Activated naive CD8-positive, alpha-beta T cell treated with anti-CD3 and anti-CD28 coated beads, Interleukin-2, amount 50 U/mL, for 16 hours (primary cell): ENCODE measurements at regions not wholly inside any gene's neighbourhood (a gene's known extent, or its start where the extent isn't known, plus 50 kb on each side); places are given as distances from the start of the nearest gene placed in this dataset.

ENCODE experiments used
- DNase-seq: peaks from one replicate; pipeline ENCODE4 v3.0.0-alpha.2; 2020; ENCODE audit warnings: low read depth, low spot score

- DNase-seq, result no peak
Observed at GRCh38 chr3:5270666-5271371, 83.3 kb downstream of the EDEM1 start.

GRCh38 chr3:5271372-5271683, 83.8 kb downstream of the EDEM1 start:
- no peak for DNase-seq

- DNase-seq, result no peak
Observed at GRCh38 chr3:5272387-5272786, 84.9 kb downstream of the EDEM1 start.

- no peak for DNase-seq
Observed at GRCh38 chr3:5274091-5274490, 86.6 kb downstream of the EDEM1 start.

GRCh38 chr3:5275529-5275928, 88.0 kb downstream of the EDEM1 start:
- no peak for DNase-seq

GRCh38 chr3:5276934-5277333, 89.4 kb downstream of the EDEM1 start:
- DNase-seq, result no peak

- DNase-seq, result no peak
Observed at GRCh38 chr3:5277612-5278236, 90.2 kb downstream of the EDEM1 start.

GRCh38 chr3:5278666-5279065, 91.2 kb downstream of the EDEM1 start:
- DNase-seq, result no peak

GRCh38 chr3:5282703-5283102, 95.2 kb downstream of the EDEM1 start:
- no peak for DNase-seq

GRCh38 chr3:5285439-5285838, 97.9 kb downstream of the EDEM1 start:
- no peak for DNase-seq

- no peak for DNase-seq
Observed at GRCh38 chr3:5290915-5291314, 103.4 kb downstream of the EDEM1 start.

GRCh38 chr3:5292512-5292911, 105.0 kb downstream of the EDEM1 start:
- no peak for DNase-seq

- no peak for DNase-seq
Observed at GRCh38 chr3:5293207-5293606, 105.7 kb downstream of the EDEM1 start.

GRCh38 chr3:5294356-5294755, 106.8 kb downstream of the EDEM1 start:
- DNase-seq, result no peak

- no peak for DNase-seq
Observed at GRCh38 chr3:5295191-5295690, 107.7 kb downstream of the EDEM1 start.

GRCh38 chr3:5296362-5296761, 108.9 kb downstream of the EDEM1 start:
- no peak for DNase-seq

GRCh38 chr3:5297895-5298294, 110.4 kb downstream of the EDEM1 start:
- no peak for DNase-seq

- DNase-seq, result no peak
Observed at GRCh38 chr3:5298453-5298852, 110.9 kb downstream of the EDEM1 start.

GRCh38 chr3:5299161-5299560, 111.7 kb downstream of the EDEM1 start:
- DNase-seq, result no peak

- DNase-seq, result no peak
Observed at GRCh38 chr3:5300638-5301037, 113.1 kb downstream of the EDEM1 start.

- DNase-seq, result no peak
Observed at GRCh38 chr3:5301651-5302297, 114.3 kb downstream of the EDEM1 start.

- DNase-seq, result no peak
Observed at GRCh38 chr3:5302661-5303060, 115.2 kb downstream of the EDEM1 start.

- no peak for DNase-seq
Observed at GRCh38 chr3:5304188-5304587, 116.7 kb downstream of the EDEM1 start.
